T-cell (primary cell): ENCODE measurements at regions not wholly inside any gene's neighbourhood (a gene's known extent, or its start where the extent isn't known, plus 50 kb on each side); places are given as distances from the start of the nearest gene placed in this dataset.
"Not testable (repeated sequence)": the region's sequence is repeated elsewhere in the genome, so short reads cannot be mapped to it uniquely, and the experiment has no call there.

Experiments
- ATAC-seq, 4 experiments: fragments of 200-7000 bp in 3 of 4; fragments of 150-1000 bp in 1 of 4; cut with Tn5 transposase; replicated peaks in 1 of 4; 1 replicate in 3 of 4; 2 replicates in 1 of 4; pipeline ENCODE4 v1.10.0; 2021; ENCODE audit warnings: moderate library complexity in 3 of 4, mild to moderate bottlenecking in 2 of 4, moderate number of reproducible peaks in 1 of 4
- CTCF ChIA-PET, 2 donors: fragments of 300-600 bp; sonication (Branson Sonifier 250); formaldehyde crosslinking; loops; one replicate each; lab custom pipeline; 2022; ENCODE audit warnings: antibody characterized with exemption in 2 of 2; lab: Charles Lee
- POLR2A ChIA-PET, 2 donors: fragments of 300-600 bp; sonication (Branson Sonifier 250); formaldehyde crosslinking; loops; one replicate each; lab custom pipeline; 2022; ENCODE audit warnings: antibody characterized with exemption in 2 of 2; lab: Charles Lee
- DNase-seq, 35 experiments: peaks; one replicate each; pipeline versions ENCODE4 v3.0.0 to v3.0.0-alpha.2; 2013 to 2023
- H3K27ac ChIP-seq: one replicate; pipeline ENCODE4 v1.5.1; 2013; ENCODE audit warnings: low read length
- H3K27me3 ChIP-seq, 2 experiments: replicated peaks in 1 of 2; 1 replicate in 1 of 2; 2 replicates in 1 of 2; pipeline versions ENCODE4 v1.6.1 to v1.7.0; 2013; ENCODE audit warnings: low read length in 1 of 2, mixed read lengths in 1 of 2; ENCODE audit not compliant: control insufficient read depth in 2 of 2, insufficient read depth in 2 of 2; ENCODE audit errors: extremely low read depth in 1 of 2
- H3K36me3 ChIP-seq, 2 donors: 1 replicate in 1 of 2; 2 replicates in 1 of 2; pipeline versions ENCODE4 v1.6.1 to v1.7.0; 2013; ENCODE audit warnings: low read length in 1 of 2; ENCODE audit not compliant: control insufficient read depth in 2 of 2, insufficient read depth in 1 of 2; ENCODE audit errors: extremely low read depth in 1 of 2
- H3K4me1 ChIP-seq, 2 experiments: 1 replicate in 1 of 2; 2 replicates in 1 of 2; pipeline versions ENCODE4 v1.6.1 to v1.7.0; 2013; ENCODE audit warnings: low read length in 2 of 2, mixed read lengths in 1 of 2; ENCODE audit not compliant: insufficient read depth in 2 of 2, control insufficient read depth in 1 of 2; ENCODE audit errors: extremely low read depth in 1 of 2
- H3K4me3 ChIP-seq, 2 donors: 1 replicate in 1 of 2; 2 replicates in 1 of 2; pipeline versions ENCODE4 v1.5.1 to v1.7.0; 2013; ENCODE audit warnings: mild to moderate bottlenecking in 2 of 2, low read length in 1 of 2, moderate library complexity in 1 of 2; ENCODE audit not compliant: control insufficient read depth in 1 of 2; ENCODE audit errors: extremely low read depth in 1 of 2
- H3K9me3 ChIP-seq: 2 replicates; pipeline ENCODE4 v1.7.0; 2013
- H3K27ac Mint-ChIP-seq, 2 donors: one replicate each; pipeline ENCODE4 v1.8.0; 2020 to 2021; ENCODE audit warnings: mild to moderate bottlenecking in 2 of 2, mixed read lengths in 2 of 2
- H3K27me3 Mint-ChIP-seq, 2 donors: one replicate each; pipeline ENCODE4 v1.8.0; 2021 to 2022; ENCODE audit warnings: mixed read lengths in 2 of 2
- H3K36me3 Mint-ChIP-seq: one replicate; pipeline ENCODE4 v1.8.0; 2021; ENCODE audit warnings: mixed read lengths
- H3K4me1 Mint-ChIP-seq, 3 donors: one replicate each; pipeline ENCODE4 v1.8.0; 2020 to 2022; ENCODE audit warnings: mixed read lengths in 3 of 3, mild to moderate bottlenecking in 1 of 3
- H3K4me3 Mint-ChIP-seq, 3 donors: one replicate each; pipeline ENCODE4 v1.8.0; 2020 to 2022; ENCODE audit warnings: mild to moderate bottlenecking in 3 of 3, mixed read lengths in 3 of 3, moderate library complexity in 3 of 3
- H3K9me3 Mint-ChIP-seq, 3 donors: one replicate each; pipeline ENCODE4 v1.8.0; 2020 to 2022; ENCODE audit warnings: mixed read lengths in 3 of 3
- WGBS: methylation state at CpG from one replicate; pipeline ENCODE4 v1.1.5; 2013; ENCODE audit warnings: missing lambda C conversion rate; ENCODE audit not compliant: insufficient coverage; 5-methylcytosine and 5-hydroxymethylcytosine counted together

DNA sequence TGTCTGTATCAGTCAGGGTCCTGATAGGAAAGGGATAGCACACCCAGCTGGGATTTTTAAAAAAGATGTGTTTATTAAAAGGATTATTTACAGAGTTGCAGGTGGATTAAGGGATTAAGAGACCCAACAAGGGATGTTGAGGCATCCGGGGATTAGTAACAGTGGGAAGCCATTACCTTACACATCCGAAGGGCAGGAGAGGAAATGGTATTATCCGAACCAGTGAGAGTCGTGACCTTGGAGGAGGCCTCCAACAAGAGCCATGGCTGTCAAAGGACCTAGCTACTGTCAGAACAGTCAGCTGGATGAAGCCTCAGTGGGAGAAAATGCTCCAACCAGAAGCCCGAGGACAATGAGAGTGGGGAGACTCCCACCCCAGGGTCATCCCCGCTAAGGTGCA lies 146.3 kb upstream of the KRAS start:
- Histone ChIP-seq H3K27me3 (no peaks in the 10 kb centered on the region), H3K36me3 (no peaks in the 10 kb centered on the region), H3K4me1 (no peaks in the 10 kb centered on the region), H3K4me3 (no peak overlapping the region), H3K27ac (no peak overlapping the region), H3K9me3 (no peaks in the 10 kb centered on the region)
- ATAC-seq (no peak), DNase-seq (no peak)
- no peak overlapping the region for H3K4me3 Mint-ChIP-seq
- peaks cover 5% of the 10 kb centered on the region for H3K36me3 Mint-ChIP-seq
- POLR2A ChIA-PET: interaction anchor here in 1 of 2 donors (0.6 kb wide), 2 partner anchors 9 to 13 kb away, joined by 3 to 4 read pairs; no protein-coding TSS in a partner anchor
- CTCF ChIA-PET: interaction anchor here (0.9 to 1.1 kb wide), 2 partner anchors 156 kb away, joined by 3 to 4 read pairs; no protein-coding TSS in a partner anchor
- WGBS: 100% methylated on average over 4 of the region's 6 CpGs
- H3K4me1 Mint-ChIP-seq: no peaks in the 10 kb centered on the region
- peak overlapping the region in 1 of 2 donors; percentile 49 for H3K27ac Mint-ChIP-seq
- H3K27me3 Mint-ChIP-seq: peaks cover 5 to 9% of the 10 kb centered on the region in 2 donors
- H3K9me3 Mint-ChIP-seq: peaks cover 2 to 6% (median 5%) of the 10 kb centered on the region in 3 donors

DNA sequence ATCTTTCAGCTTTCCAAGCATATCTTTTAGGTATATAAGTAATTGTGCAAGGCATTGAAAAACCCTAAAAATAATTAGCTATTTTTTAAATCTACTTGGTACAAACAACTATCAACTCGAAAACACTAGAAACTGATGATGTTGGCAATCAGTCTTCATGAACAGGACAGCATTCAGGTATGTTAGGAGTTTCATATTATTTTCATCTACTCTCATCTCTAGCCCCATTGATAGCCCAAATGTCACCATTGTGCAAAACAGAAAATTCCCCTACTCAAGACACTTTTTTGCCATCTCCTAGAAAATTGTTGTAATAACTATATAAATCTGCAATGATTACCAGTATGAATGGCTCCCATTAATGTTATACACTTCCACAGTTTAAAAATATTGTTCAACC lies 144.5 kb upstream of the KRAS start:
- H3K4me1 Mint-ChIP-seq: no peaks in the 10 kb centered on the region
- no CpG with 5 or more reads among the region's 1 CpG for WGBS
- no peak overlapping the region for H3K4me3 ChIP-seq
- H3K27ac Mint-ChIP-seq: no peak overlapping the region
- H3K27me3 ChIP-seq: no peaks in the 10 kb centered on the region
- ChIA-PET CTCF (no interaction called here), POLR2A (no interaction called here)
- H3K9me3 ChIP-seq: no peaks in the 10 kb centered on the region
- DNase-seq (no peak), ATAC-seq (no peak)
- peaks cover 5 to 6% of the 10 kb centered on the region in 2 donors for H3K27me3 Mint-ChIP-seq
- no peak overlapping the region for H3K27ac ChIP-seq
- H3K4me1 ChIP-seq: no peaks in the 10 kb centered on the region
- H3K36me3 Mint-ChIP-seq: no peaks in the 10 kb centered on the region
- no peak overlapping the region for H3K4me3 Mint-ChIP-seq
- no peaks in the 10 kb centered on the region for H3K36me3 ChIP-seq
- no peaks in the 10 kb centered on the region for H3K9me3 Mint-ChIP-seq

DNA sequence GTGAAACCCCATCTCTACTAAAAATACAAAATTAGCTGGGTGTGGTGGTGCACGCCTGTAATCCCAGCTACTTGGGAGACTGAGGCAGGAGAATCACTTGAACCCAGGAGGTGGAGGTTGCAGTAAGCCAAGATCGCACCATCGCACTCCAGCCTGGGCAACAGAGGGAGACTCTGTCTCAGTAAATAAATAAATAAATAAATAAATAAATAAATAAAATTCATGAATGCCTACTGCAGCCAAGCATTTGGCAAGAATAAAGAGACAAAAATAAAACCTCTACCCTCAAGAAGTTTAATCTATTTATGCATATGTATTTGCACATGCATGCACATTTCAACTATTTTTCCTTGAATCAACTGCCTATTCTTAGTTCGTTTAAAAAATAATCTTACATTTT lies 144.0 kb upstream of the KRAS start:
- no CpG with 5 or more reads among the region's 4 CpGs for WGBS
- POLR2A ChIA-PET, H3K36me3 Mint-ChIP-seq, H3K4me1 Mint-ChIP-seq, H3K9me3 Mint-ChIP-seq, CTCF ChIA-PET, H3K4me1 ChIP-seq, H3K4me3 ChIP-seq, ATAC-seq, H3K9me3 ChIP-seq, H3K36me3 ChIP-seq, H3K27me3 ChIP-seq, H3K4me3 Mint-ChIP-seq, H3K27me3 Mint-ChIP-seq, H3K27ac Mint-ChIP-seq, DNase-seq, H3K27ac ChIP-seq: not testable (repeated sequence)

DNA sequence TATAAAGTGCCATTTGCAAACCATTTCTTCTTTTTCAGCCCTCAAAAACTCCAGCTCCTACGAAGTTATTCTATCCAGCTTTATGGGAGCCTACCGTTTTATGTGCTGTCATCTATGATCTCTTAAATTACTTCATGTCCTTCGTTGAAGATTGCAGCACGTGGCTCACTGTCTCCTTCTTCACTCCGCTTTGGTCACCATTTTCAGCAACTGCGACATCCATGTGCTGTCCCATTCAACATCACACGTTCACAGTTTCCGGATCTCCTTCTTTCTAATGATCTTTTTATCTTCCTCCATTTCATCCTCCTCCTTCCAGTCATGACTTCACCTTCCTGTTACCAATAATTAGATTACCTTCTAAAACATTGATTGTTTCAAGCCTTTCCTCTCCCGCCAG lies 143.3 kb upstream of the KRAS start:
- no peak overlapping the region for H3K4me3 Mint-ChIP-seq
- ChIA-PET POLR2A (no interaction called here), CTCF (no interaction called here)
- no peaks in the 10 kb centered on the region for H3K4me1 ChIP-seq
- H3K4me3 ChIP-seq: no peak overlapping the region
- no peaks in the 10 kb centered on the region for H3K36me3 Mint-ChIP-seq
- no peaks in the 10 kb centered on the region for H3K4me1 Mint-ChIP-seq
- no peaks in the 10 kb centered on the region for H3K9me3 Mint-ChIP-seq
- H3K9me3 ChIP-seq: no peaks in the 10 kb centered on the region
- no peak overlapping the region for H3K27ac ChIP-seq
- no peaks in the 10 kb centered on the region for H3K27me3 ChIP-seq
- 88% methylated on average over 9 of the region's 9 CpGs for WGBS
- no peaks in the 10 kb centered on the region for H3K36me3 ChIP-seq
- no peak overlapping the region for H3K27ac Mint-ChIP-seq
- no peak for DNase-seq
- peaks cover 5 to 6% of the 10 kb centered on the region in 2 donors for H3K27me3 Mint-ChIP-seq
- no peak for ATAC-seq

DNA sequence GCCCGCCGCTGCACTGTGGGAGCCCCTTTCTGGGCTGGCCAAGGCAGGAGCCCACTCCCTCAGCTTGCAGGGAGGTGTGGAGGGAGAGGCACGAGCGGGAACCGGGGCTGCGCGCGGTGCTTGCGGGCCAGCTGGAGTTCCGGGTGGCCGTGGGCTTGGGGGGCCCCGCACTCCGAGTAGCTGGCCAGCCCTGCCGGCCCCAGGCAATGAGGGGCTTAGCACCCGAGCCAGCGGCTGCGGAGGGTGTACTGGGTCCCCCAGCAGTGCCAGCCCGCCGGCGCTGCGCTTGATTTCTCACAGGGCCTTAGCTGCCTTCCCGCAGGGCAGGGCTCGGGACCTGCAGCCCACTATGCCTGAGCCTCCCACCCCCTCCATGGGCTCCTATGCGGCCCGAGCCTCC lies 140.6 kb upstream of the KRAS start:
- H3K27ac Mint-ChIP-seq, H3K9me3 Mint-ChIP-seq, H3K4me3 Mint-ChIP-seq, H3K27ac ChIP-seq, H3K27me3 ChIP-seq, ATAC-seq, DNase-seq, H3K27me3 Mint-ChIP-seq, H3K36me3 Mint-ChIP-seq, H3K36me3 ChIP-seq, H3K9me3 ChIP-seq, CTCF ChIA-PET, H3K4me3 ChIP-seq, POLR2A ChIA-PET, H3K4me1 ChIP-seq: not testable (repeated sequence)
- H3K4me1 Mint-ChIP-seq: peaks cover 8 to 20% (median 18%) of the 10 kb centered on the region in 3 donors
- WGBS: 98% methylated on average over 21 of the region's 25 CpGs

DNA sequence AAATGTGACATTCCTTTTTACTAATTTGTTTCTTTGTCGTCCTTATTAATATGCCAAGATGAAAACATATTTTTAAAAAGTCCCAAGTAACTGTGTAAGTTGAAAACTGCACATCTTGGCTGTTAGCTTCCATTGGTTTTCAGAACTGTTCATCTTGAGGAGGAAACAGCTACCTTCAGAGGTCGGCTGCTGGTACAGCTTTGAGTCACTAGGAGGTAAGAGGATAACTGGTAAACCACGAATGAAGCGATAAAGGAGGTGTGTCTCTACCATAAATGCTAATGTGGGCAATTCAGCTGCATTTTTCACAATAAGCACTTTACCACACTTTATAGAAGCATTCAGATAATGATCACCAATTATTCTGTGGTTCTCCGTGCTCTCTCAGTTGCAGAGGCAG lies 137.5 kb upstream of the KRAS start:
- DNase-seq (peak in 3 of 35 experiments; percentile 25 to 60 (median 27)), ATAC-seq (no peak)
- Histone ChIP-seq H3K27ac (peak overlapping the region; percentile 98), H3K9me3 (no peaks in the 10 kb centered on the region), H3K4me1 (peaks cover 10 to 25% of the 10 kb centered on the region in 2 experiments), H3K36me3 (no peaks in the 10 kb centered on the region), H3K4me3 (no peak overlapping the region), H3K27me3 (no peaks in the 10 kb centered on the region)
- peaks cover 0 to 1% of the 10 kb centered on the region in 2 donors for H3K27me3 Mint-ChIP-seq
- WGBS: no CpG with 5 or more reads among the region's 5 CpGs
- POLR2A ChIA-PET: interaction anchor here (0.5 to 1.5 kb wide), 11 partner anchors 8 to 245 kb away, joined by 3 to 8 read pairs (median 4); no protein-coding TSS in a partner anchor
- CTCF ChIA-PET: interaction anchor here (0.5 to 2.3 kb wide), 18 partner anchors 11 to 397 kb away, joined by 3 to 33 read pairs (median 5); partner anchors contain the start of genes DNAI7 (in 1 of the 2) and ETFRF1 (in 1 of the 2)
- no peaks in the 10 kb centered on the region for H3K36me3 Mint-ChIP-seq
- peak overlapping the region; percentile 22 to 81 for H3K27ac Mint-ChIP-seq
- peaks cover 29 to 47% (median 42%) of the 10 kb centered on the region in 3 donors for H3K4me1 Mint-ChIP-seq
- H3K4me3 Mint-ChIP-seq: no peak overlapping the region
- no peaks in the 10 kb centered on the region for H3K9me3 Mint-ChIP-seq
